ENCODE measurements at regions not wholly inside any gene's neighbourhood (a gene's known extent, or its start where the extent isn't known, plus 50 kb on each side); places are given as distances from the start of the nearest gene placed in this dataset.

DNA sequence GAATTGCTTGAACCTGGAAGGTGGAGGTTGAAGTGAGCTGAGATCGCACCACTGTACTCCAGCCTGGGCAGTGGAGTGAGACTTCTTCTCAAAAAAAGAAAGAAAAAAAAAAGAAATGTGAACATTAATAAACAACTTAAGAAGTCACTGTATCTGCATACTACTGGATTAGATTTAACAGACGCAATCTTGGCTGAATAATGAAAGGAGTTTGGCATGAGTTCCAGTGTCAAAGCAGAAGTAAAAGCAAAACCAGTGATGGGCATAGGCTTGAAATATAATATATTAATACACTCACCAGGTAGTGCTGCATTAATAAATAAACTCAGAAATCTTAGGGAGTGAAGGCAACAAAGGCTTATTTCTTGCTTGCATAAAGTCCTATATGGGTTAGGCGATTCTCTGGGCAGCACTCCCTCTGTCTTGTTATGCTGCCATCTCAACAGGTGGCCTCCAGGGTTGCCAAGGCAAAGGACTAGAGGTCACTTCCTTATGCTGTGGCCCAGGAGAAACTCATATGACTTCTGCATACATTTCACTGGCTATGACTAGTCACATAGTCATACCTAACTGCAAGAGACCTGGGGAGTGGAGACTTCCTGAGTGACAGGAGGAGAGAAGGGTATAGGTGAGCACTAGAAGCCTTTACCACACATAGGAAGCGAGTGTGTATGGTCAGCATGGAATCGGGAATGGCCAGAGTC, 296.2 kb upstream of the SPRED2 start:
- no peak for TF ChIP-seq ELF1 (IDR thresholded peaks at IDR 0.05)
- CTCF ChIA-PET, result no interaction called here
- Histone ChIP-seq H3K79me2 (ENCODE audit: insufficient read depth) (no peaks in the 10 kb centered on the region), H2AFZ (ENCODE audit: low read depth) (no peak overlapping the region), H3K4me3 (ENCODE audit: low read depth in 2 of 2, low read length in 1 of 2) (no peak overlapping the region), H3K9ac (no peak overlapping the region), H3K27me3 (ENCODE audit: insufficient read depth) (no peaks in the 10 kb centered on the region; the same call in 1 of the 2 replicates), H3K27ac (ENCODE audit: low read depth in 2 of 2, low read length in 1 of 2) (no peak overlapping the region), H4K20me1 (ENCODE audit: insufficient read depth) (no peaks in the 10 kb centered on the region), H3F3A (replicated peaks; ENCODE audit: insufficient read depth) (no peaks in the 10 kb centered on the region), H3K4me2 (no peak overlapping the region), H3K36me3 (replicated peaks in 1 of 2; ENCODE audit: control insufficient read depth in 1 of 2, insufficient read depth in 2 of 2, low read length in 1 of 2) (no peaks in the 10 kb centered on the region), H3K9me3 (no peaks in the 10 kb centered on the region), H3K4me1 (ENCODE audit: control insufficient read depth in 1 of 2, insufficient read depth in 2 of 2, low read depth in 1 of 2, low read length in 1 of 2) (no peaks in the 10 kb centered on the region), H3K9me2 (no peaks in the 10 kb centered on the region)
- POLR2A ChIA-PET, result no interaction called here
- 46% methylated on average over 5 of the region's 5 CpGs for WGBS (ENCODE audit: low lambda C conversion rate)
- DNase-seq, result no peak

DNA sequence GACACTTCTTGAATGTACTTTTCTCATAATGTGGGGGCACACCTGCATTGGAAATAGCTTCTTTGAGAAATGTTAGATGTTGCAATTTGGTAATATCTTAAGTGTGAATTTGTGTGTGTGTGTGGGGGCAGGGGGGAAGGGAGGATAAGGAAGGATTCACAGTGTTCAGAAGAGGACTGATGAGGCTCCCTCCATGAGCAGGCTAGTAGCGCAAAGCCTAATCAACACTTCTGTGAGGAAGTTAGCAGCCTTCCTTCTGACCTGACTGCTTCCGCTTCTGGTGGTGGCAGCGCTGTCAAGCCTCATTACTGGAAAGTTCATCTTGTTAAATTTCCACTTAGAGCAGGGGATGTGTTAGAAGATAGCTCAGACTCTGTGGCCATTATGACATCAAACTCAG, 295.4 kb upstream of the SPRED2 start:
- Histone ChIP-seq H3K9me2 (no peaks in the 10 kb centered on the region), H3K9ac (no peak overlapping the region), H3K4me2 (no peak overlapping the region), H3K27ac (ENCODE audit: low read depth in 2 of 2, low read length in 1 of 2) (no peak overlapping the region), H3K36me3 (replicated peaks in 1 of 2; ENCODE audit: control insufficient read depth in 1 of 2, insufficient read depth in 2 of 2, low read length in 1 of 2) (no peaks in the 10 kb centered on the region), H3K9me3 (no peaks in the 10 kb centered on the region), H3K27me3 (ENCODE audit: insufficient read depth) (no peaks in the 10 kb centered on the region; the same call in 1 of the 2 replicates), H2AFZ (ENCODE audit: low read depth) (no peak overlapping the region), H3F3A (replicated peaks; ENCODE audit: insufficient read depth) (no peaks in the 10 kb centered on the region), H4K20me1 (ENCODE audit: insufficient read depth) (no peaks in the 10 kb centered on the region), H3K4me1 (ENCODE audit: control insufficient read depth in 1 of 2, insufficient read depth in 2 of 2, low read depth in 1 of 2, low read length in 1 of 2) (no peaks in the 10 kb centered on the region; a peak in 1 of 4 replicates), H3K4me3 (ENCODE audit: low read depth in 2 of 2, low read length in 1 of 2) (no peak overlapping the region), H3K79me2 (ENCODE audit: insufficient read depth) (no peaks in the 10 kb centered on the region)
- CTCF ChIA-PET, result interaction anchor here (0.6 to 0.8 kb wide), 2 partner anchors 13 to 339 kb away, joined by 3 to 4 read pairs; no protein-coding TSS in a partner anchor
- POLR2A ChIA-PET, result no interaction called here
- WGBS (ENCODE audit: low lambda C conversion rate), result 48% methylated on average over 3 of the region's 3 CpGs
- no peak for DNase-seq
- TF ChIP-seq FOXM1 (IDR thresholded peaks at IDR 0.05; ENCODE audit: low read depth), result no peak

DNA sequence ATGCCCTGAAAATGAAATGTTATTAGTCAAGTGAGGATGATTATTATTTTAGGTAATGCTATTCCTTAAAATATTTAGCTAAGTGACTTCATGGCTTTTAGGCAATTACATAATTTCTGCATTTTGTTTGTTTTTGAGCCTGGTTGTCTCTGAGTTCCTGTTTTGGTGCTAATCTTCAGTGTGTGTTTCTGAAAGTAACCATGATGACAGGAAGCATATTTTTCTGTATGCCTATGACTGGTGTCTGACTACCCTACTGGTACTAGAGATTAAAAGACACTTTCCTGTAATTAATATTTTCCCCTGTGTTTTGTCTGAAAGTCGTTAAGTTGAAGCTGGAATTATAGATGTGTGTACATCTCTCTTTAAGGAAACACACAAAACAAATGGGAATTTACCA, 295.0 kb upstream of the SPRED2 start:
- Histone ChIP-seq H3K9me3 (no peaks in the 10 kb centered on the region), H4K20me1 (ENCODE audit: insufficient read depth) (no peaks in the 10 kb centered on the region), H3K9ac (no peak overlapping the region), H3K9me2 (no peaks in the 10 kb centered on the region), H3K36me3 (replicated peaks in 1 of 2; ENCODE audit: control insufficient read depth in 1 of 2, insufficient read depth in 2 of 2, low read length in 1 of 2) (no peaks in the 10 kb centered on the region), H3F3A (replicated peaks; ENCODE audit: insufficient read depth) (no peaks in the 10 kb centered on the region), H3K4me2 (no peak overlapping the region), H3K79me2 (ENCODE audit: insufficient read depth) (no peaks in the 10 kb centered on the region), H3K4me1 (ENCODE audit: control insufficient read depth in 1 of 2, insufficient read depth in 2 of 2, low read depth in 1 of 2, low read length in 1 of 2) (no peaks in the 10 kb centered on the region; a peak in 1 of 4 replicates), H3K27ac (ENCODE audit: low read depth in 2 of 2, low read length in 1 of 2) (no peak overlapping the region), H3K27me3 (ENCODE audit: insufficient read depth) (no peaks in the 10 kb centered on the region; the same call in 1 of the 2 replicates), H2AFZ (ENCODE audit: low read depth) (no peak overlapping the region), H3K4me3 (ENCODE audit: low read depth in 2 of 2, low read length in 1 of 2) (no peak overlapping the region)
- POLR2A ChIA-PET, result no interaction called here
- TF ChIP-seq, protein P1, sequence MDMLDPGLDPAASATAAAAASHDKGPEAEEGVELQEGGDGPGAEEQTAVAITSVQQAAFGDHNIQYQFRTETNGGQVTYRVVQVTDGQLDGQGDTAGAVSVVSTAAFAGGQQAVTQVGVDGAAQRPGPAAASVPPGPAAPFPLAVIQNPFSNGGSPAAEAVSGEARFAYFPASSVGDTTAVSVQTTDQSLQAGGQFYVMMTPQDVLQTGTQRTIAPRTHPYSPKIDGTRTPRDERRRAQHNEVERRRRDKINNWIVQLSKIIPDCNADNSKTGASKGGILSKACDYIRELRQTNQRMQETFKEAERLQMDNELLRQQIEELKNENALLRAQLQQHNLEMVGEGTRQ (IDR thresholded peaks at IDR 0.05; ENCODE audit: borderline replicate concordance, low read depth, low read length), result no peak
- TF ChIP-seq ELF1 (IDR thresholded peaks at IDR 0.05) (no peak), MXI1 (IDR thresholded peaks at IDR 0.05; ENCODE audit: low read depth, low read length) (no peak), TCF12 (IDR thresholded peaks at IDR 0.05) (no peak), MEF2A (IDR thresholded peaks at IDR 0.05; ENCODE audit: borderline replicate concordance, low read depth) (no peak)
- WGBS (ENCODE audit: low lambda C conversion rate), result 9% methylated on average over 1 of the region's 1 CpG
- no peak for DNase-seq
- CTCF ChIA-PET, result interaction anchor here (0.6 to 0.8 kb wide), 3 partner anchors 13 to 1768 kb away, joined by 3 to 4 read pairs (median 3); no protein-coding TSS in a partner anchor
